Amygdala (tissue), 56 donors: ENCODE measurements at regions not wholly inside any gene's neighbourhood (a gene's known extent, or its start where the extent isn't known, plus 50 kb on each side); places are given as distances from the start of the nearest gene placed in this dataset.

ENCODE experiments used
- DNase-seq, 56 donors: peaks; one replicate each; lab custom pipeline; 2025; lab: John Stamatoyannopoulos, UW

DNA sequence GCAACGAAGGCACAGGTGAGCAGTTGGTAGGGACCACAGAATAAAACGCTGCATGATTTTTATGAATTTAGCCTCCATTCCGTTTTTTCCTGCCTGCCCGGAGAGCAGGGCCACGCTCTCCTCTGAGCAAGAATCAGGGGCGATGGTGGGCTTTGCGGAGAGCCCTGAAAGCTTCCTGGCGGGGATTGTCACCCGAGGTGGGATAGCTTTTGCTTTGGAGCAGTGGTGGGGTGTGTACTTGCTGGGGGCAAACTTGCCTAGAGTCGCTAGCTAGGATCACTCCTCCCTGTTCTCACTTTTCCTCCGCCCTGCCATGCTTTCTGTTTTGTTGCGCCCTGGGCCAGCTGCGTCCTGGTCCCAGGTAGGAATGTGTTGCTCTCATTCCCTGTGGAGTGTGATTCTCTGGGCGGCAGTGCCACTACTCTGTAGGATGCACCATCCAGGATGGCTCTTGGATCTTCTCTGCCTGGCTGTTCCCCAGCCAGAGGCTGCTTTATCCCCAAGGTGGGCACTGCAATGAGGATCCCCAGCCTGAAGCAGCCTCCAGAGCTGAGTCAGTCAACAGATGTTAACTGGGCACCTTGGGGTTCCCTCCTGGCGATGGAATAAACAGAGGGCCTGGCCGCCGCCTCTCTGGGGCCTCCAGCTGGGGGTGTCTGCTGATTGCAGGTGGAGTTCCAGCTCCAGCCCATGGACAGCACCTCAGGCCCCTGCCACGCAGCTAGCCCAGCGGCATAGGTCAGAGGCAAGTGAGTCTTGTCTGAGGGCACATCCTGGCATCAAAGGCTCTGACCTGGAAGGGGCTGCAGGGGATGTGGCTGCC, 360.9 kb upstream of the TNRC6C start:
- DNase-seq: no peak

DNA sequence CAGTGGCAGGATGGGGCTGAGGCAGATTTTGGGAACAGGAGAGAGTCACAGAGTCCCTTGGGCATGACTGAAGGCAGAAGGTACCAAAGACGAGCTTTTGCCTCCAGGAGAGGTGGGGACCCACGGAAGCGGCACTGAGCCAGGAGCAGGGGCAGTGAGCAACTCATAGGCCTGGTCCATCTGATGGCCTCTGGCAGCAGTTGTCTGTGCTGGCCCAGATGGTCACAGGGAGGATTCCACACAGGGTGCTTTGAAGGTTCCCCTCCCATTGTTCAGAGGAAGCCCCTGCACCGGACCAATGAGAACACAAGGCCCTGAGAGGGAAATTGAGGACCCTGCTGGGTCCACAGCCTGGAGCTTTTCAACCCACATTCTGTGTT, 360.3 kb upstream of the TNRC6C start:
- no peak for DNase-seq

DNA sequence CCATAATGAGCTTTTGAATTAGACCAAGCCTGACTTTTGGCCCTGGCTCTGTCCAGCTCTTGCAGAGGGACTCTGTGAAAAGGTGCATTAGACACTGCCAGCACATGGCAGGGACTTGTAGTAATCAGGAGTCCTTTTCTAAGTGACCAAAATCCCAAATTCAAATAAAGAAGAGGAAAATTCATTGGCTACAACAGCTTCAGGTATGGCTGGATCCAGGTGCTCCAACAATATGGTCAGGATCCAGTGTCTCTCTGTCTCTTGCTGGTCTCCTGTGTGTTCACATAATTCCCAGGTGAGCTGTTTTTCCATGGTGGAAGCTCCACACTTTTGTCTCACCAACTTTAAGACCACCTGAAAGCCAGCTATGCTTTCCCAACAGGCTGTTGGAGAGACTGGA, 358.8 kb upstream of the TNRC6C start:
- DNase-seq: no peak

DNA sequence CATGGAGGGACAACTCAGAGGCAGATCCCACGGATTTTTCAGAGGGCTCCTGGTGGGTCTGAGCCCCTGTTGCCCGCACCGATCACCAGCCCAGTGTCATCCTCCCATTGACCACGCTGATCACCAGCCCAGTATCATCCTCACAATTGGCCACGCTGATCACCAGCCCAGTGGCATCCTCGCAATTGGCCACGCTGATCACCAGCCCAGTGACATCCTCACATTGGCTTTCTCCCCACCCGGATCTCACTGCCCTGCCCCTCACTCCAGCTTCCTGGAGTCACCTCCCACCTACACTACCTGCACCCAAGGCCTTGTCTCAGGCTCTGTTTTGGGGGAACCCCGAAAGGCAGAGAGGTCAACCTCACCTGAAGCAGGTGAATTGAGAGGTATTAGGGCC, 358.2 kb upstream of the TNRC6C start:
- DNase-seq: no peak

DNA sequence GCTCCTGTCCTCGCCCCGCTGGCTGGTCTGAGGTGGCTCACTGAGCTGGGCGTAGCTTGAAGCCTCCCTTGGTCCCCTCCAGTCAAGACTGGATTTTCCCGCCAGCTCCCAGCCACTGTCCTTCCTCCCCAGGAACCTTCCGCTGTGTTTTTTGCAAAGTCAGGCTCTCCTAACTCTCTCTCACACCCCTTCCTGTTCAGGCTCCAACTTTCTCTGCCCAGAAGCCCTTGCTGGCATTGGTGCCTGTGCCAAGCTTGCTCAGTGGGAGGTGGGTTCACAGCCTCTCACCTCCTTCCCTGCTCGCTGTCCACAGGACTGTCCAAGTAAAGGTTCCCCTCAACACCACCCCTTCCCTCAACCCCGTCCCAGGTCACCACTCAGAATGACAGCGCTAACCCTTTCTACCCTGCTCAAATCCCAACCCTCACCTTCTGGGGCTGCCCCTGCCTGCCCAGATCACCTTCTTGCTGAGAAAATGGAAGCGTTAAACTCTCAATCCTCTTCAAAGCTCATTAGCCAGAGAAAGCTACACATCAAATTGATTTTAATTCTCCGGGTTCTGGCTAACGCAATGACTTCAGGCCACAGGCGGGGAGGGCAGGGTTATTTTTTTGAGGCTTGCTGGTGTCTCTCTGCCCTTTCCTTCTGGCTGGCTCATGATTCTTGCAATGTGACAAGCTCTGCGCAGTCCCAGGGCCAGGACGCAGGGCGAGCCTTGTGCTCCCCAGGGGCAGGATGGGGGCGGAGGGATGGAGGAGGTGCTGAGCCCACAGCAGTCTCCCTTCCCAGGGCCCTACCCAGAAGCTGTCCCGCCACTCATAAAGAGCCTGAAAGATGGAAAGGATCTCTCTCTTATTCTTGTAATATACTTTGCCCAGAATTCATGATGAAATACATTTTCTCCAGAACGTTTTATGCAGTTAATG, 357.2 kb upstream of the TNRC6C start:
- DNase-seq: no peak

DNA sequence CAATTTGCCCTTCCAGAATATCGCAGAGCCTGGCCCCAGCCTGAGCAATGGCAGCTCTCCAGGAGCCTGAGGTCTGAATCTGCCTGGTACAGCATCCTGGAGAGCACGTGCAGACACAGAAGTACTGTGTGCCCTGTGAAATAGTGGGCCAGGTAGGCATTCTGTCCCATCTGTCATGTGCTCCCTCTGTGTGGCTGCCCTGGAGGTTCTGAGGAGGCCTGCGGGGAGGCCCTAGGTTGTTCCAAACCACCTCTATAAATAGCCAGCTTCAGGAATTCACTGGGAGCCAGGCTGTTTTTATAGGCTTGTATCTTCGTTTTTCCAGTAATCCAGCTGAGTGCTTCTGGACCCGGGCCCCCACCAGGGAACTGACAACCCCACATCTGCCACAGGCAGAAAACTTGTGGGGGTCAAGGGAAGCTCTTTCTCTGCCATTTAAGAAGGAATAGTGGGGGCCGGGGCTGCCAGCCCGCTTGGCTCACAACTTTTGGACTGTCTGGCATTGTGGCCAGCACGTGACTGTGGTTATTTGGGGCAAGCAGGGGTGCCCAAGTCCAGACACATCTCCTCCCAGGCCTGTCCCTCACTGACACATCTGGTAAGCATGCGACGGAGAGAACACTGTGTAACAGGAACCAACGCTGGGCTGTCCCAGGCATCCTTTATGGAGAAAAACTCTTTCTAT, 356.3 kb upstream of the TNRC6C start:
- DNase-seq: peak in 1 of 56 donors; percentile 10

DNA sequence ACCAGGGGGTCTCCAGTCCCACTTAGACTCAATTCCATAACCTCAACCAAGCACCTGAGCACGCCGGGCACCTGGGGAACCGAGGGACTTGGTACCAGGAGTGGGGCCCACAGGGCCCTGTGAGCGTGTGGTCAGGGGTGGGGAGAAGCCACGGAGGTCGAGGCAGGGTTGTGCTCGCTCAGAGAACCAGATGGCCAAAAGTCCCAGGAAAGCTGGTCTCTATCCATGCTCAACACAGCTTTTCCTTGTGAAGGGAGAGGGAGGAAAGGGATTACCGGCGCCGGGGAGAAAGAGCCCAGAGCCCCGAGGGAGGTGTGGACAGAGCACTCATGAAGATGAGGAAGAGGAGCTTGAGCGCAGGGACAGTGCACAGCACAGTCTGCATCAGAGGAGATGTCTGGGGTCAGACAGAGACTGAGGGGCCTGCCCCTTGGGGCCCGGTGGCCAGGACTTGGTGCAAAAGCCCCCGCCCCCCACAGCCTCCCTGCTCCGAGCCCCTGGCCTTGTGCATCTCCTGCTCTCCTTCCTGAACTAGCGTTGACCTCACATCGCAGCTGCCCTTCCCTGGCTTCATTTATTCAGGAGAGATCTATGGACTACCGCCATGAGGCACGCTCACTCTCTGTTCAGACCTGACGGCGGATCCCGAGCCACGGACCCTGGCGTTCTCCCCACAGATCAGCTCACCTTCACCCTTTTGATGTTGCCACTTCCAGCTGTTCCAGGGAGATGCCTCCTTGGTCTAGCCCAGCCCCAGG, 355.4 kb upstream of the TNRC6C start:
- no peak for DNase-seq

DNA sequence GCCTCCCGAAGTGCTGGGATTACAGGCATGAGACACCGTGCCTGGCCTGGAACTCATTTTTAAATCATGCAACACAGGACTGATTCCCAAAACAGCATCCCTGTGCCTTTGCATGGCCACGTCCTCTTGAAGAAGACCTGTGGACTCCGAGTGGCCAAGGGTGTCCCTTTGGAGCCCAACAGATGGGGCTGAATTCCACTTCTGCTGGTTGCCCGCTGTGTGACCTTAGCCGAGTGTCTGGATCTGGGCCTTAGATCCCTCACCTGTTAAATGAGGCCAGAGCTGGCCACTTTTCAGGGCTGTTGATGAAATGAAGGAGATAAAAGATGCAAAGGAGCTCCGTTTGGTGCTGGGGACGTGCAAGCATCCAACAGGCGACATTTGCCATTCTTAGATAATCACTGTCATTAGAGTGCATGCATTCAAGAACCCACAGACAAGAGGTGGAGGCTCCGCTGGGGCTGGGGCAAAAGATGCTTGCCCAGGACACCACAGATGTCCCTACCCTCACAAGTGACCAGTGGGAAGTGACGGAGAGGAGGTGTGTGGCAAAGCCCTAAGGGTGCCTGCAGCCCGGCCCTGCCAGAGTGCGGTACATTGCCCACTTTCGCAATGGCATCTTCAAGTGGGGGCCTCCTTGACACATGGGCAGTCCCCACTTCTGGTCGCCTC, 354.1 kb upstream of the TNRC6C start:
- DNase-seq: no peak

DNA sequence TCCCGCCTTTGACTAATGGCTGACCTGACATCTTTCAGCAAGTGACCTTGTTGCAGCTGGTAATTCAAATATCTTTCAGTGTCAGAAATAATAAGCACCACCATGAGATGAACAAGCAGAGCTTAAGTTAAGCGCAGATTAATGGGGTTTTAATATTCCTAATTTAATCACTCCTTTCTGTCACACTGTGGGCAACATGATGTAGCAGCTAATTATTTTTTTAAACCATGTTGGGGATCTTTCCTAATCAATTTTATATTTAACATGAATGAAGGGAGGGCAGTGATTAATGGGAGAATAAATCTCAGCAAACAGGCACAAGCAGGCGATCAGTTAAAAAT, 353.6 kb upstream of the TNRC6C start:
- no peak for DNase-seq

DNA sequence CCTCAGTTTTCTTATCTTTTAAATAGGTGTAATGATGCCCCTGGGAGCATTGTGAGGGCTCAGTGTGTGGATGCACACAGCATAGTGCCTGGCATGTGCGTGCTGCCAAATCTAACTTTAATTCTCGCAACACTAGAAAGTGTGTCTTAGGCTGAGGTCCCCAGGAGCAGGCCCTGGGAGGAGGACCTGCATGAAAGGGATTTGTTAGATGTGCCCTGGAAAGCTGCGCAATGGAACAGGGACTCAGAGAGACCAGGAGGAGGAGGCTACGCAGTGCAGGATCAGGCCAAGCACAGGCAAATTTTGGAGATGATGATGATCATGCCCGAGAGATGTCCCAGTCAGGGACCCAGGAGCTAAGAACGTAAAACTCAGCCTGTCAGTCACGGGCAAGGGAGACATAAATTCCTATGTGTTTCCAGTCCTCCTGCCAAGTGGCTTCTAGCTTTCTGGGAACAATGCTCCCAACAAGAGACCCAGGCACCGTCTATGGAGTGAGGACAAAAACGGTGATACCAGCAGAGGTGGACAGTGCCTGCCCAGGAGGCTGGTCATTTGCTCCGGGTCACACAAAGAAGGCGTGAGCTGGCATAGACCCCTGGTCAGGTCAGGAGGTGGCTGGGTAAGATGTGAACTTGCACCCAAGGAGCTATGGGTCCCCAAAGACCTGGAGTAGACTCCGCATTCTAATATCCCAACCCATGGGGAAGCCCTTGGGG, 352.2 kb upstream of the TNRC6C start:
- no peak for DNase-seq

DNA sequence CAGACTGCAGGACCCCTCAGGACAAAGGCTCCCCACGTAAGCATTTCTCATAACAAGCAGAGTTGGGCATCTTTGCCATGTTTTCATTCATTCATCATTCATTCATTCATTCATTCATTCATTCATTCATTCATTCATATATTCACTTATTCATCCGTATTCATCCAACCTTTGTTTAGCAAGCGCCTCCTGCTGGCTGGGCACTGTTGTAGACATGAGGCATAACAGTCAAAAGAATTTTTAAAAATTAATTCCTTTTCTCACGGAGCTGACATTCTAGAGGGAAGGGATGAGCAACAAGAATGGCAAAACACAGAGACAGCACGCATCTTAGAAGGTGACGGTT, 351.7 kb upstream of the TNRC6C start:
- DNase-seq: no peak

DNA sequence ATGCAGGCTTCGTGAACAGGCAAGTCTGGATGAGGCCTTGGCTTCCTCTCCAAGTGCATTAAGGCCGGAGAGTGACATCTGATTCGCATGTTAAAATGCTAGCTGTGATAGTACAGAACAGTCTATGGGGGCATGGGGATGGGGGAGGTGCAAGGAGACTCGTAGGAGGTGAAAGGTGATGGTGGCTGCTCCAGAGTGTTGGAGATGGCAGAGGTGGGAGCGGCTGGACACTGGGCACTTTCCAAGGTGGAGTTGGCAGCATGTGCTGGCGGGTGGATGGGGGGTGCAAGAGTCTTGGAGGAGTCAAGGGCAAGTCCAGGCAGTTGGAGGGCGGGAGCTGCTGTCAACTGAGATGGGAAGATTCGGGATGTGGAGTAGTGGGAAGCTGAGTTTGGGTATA, 350.9 kb upstream of the TNRC6C start:
- no peak for DNase-seq

DNA sequence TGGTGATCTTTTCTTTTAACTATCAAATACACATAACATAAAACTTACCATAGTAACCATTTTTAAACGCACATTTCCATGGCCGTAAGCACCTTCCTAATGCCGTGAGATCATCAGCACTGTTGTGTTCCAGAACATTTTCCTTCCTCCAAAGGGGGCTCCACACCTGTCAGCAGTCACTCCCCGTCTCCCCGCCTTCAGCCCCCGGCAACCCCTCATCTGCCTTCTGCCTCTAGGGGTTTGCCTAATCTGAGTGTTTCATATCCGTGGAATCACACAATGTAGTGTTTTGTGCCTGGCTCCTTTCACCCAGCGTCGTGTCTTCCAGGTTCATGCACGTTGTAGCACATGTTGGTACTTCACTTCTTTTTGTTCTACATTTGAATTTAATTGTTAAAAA, 350.1 kb upstream of the TNRC6C start:
- DNase-seq: no peak

DNA sequence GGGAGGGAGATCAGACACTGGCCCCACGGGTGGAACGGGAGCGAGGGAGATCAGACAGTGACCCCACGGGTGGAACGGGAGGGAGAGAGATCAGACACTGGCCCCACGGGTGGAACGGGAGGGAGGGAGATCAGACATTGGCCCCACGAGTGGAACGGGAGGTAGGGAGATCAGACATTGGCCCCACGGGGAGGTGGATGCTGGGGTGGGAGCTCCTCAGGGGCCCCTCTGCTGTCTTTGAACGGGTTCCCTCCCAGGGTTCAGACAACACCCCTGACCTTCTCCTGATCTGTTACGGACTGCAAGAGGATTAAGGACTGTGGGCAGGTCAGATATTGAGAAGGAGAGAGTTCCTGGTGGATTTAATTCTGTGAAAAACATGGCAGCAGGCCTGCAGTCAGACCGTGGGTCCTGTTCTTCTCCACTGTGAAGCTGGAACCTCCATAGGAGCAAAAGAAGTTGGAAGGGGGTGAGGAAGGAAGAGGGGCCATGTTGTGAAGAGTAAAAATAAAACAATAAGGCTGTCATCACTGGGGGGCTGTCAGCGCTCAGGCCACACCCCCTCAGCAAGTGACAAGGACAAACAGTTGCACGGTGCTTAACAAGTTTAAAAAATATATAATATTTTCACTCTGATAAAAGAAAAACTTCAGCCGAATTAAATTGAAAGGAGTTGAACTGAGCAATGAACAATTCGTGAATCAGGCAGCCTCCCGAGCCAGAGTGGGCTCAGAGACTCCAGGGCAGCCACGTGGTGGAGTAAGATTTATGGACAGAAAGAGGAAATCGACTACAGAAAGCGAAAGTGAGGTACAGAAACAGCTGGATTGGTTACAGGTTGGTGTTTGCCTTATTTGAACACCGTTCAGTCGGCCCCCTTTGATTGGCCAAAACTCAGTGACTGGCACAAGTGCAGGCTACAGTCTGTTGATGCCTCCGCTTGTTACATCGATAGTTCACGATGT, 348.7 kb upstream of the TNRC6C start:
- DNase-seq: no peak

DNA sequence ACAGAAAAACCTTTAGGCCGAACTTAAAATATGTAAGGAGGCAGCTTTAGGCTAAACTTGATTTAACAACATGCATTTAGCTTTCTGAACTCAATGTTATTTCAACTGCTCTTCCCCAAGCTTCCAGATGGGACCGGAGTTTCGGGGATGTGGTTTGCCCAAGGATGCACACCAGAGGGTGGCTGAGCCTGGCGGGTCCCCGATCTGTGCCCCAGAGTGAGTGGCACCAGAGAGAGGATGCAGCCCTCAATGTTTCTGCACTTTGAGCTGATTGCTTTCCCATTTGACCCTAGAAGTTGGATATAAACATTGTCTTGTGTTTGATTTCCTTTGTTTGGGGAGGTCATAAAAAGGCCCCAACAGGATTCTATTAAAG, 348.0 kb upstream of the TNRC6C start:
- no peak for DNase-seq

DNA sequence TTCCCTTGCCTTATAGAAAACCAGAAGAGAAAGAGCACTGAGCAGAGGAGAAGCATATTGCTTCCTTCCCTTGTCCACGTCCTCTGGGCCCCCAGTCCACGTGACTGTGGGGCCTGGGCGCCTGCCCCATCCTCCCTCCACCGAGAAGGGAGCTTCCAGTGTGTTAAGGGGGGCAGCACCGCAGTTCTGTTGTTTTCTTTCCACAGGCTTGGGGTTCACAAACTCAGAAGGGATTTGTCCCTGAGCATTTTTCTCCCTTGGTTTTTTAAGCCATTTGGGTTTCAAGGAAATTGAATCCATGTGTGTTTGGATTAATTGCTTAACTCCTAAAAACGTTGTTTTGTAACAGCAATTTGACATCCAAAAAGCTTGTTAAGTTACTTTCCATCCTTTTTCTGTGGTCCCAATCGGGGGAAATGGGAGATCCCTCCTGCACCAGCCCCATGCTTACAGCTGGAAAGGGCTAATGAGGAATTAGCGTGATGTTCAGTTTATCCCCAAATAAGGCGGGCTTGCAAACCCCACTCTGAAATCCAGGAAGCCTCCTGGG, 347.5 kb upstream of the TNRC6C start:
- no peak for DNase-seq

DNA sequence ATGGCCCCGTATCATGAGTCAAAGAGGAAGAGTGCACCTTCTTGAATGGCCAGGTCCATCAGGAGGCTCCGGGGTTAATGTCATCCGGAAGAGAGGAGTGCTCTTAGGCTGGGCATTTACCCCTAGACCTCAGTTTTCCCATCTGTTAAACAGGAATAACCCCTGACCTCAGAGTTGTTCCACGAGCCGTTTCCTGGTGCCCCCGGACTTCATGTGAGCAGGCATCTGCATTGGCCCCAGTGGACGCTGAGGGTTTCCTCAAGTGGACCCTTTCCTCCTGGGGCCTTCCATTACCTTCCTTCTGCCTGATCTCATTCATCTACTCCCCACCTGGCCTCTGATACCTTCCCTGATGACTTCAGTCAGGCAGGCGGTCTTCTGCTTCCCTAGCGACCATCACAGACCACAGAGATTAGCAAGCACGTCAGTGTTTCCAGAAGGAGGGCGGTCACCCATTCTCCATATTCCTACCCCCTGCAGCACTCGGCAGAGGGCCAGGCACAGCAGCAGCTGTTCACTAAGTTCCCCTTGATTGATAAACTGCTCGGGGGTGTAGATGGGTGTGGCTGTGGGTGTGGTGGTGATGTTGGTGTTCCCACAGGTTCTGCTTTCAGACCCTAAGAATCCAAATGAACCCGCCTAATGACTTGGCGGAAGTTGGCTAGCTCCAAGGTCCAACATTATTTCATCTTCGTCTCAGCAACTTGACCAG, 346.6 kb upstream of the TNRC6C start:
- no peak for DNase-seq
